H9 (cell line): ENCODE measurements at regions not wholly inside any gene's neighbourhood (a gene's known extent, or its start where the extent isn't known, plus 50 kb on each side); places are given as distances from the start of the nearest gene placed in this dataset.

ENCODE experiments used
- DNase-seq: peaks from one replicate; pipeline ENCODE4 v3.0.0-alpha.2; 2017
- H2AFZ ChIP-seq: one replicate; pipeline ENCODE4 v1.6.1; 2013; ENCODE audit warnings: mild to moderate bottlenecking, low read length, control low read depth, moderate library complexity
- H2AK5ac ChIP-seq: 2 replicates; pipeline ENCODE4 v1.6.1; 2013; ENCODE audit warnings: low read length, control low read depth, mixed read lengths; ENCODE audit not compliant: insufficient read length
- H2BK120ac ChIP-seq: one replicate; pipeline ENCODE4 v1.6.1; 2013; ENCODE audit warnings: low read depth, mild to moderate bottlenecking, low read length, control low read depth, inconsistent platforms; ENCODE audit not compliant: poor library complexity, severe bottlenecking
- H2BK12ac ChIP-seq: 2 replicates; pipeline ENCODE4 v1.6.1; 2013; ENCODE audit warnings: low read length, control low read depth, mixed read lengths, low read depth; ENCODE audit not compliant: insufficient read length
- H2BK15ac ChIP-seq: 2 replicates; pipeline ENCODE4 v1.6.1; 2013; ENCODE audit warnings: low read depth, low read length, control low read depth
- H2BK20ac ChIP-seq: one replicate; pipeline ENCODE4 v1.6.1; 2013; ENCODE audit warnings: low read depth, mild to moderate bottlenecking, low read length, control low read depth, inconsistent platforms; ENCODE audit not compliant: poor library complexity, severe bottlenecking
- H2BK5ac ChIP-seq: 2 replicates; pipeline ENCODE4 v1.6.1; 2013; ENCODE audit warnings: low read length, control low read depth, mixed read lengths; ENCODE audit not compliant: insufficient read length
- H3K14ac ChIP-seq: 2 replicates; pipeline ENCODE4 v1.6.1; 2013; ENCODE audit warnings: low read length, control low read depth; ENCODE audit not compliant: insufficient read depth
- H3K18ac ChIP-seq: 2 replicates; pipeline ENCODE4 v1.6.1; 2013; ENCODE audit warnings: low read depth, mild to moderate bottlenecking, mixed read lengths, low read length, control low read depth; ENCODE audit not compliant: insufficient read length
- H3K23ac ChIP-seq: 2 replicates; pipeline ENCODE4 v1.6.1; 2013; ENCODE audit warnings: low read length, control low read depth, mixed read lengths, low read depth; ENCODE audit not compliant: insufficient read length
- H3K23me2 ChIP-seq: 2 replicates; pipeline ENCODE4 v1.6.1; 2013; ENCODE audit warnings: low read depth, mild to moderate bottlenecking, mixed read lengths, low read length, control low read depth; ENCODE audit not compliant: insufficient read length, poor library complexity, severe bottlenecking
- H3K27ac ChIP-seq: 2 replicates; pipeline ENCODE4 v1.5.1; 2013; ENCODE audit warnings: low read length, control low read depth, mixed read lengths, low read depth; ENCODE audit not compliant: insufficient read length
- H3K27me3 ChIP-seq: 2 replicates; pipeline ENCODE4 v1.6.1; 2013; ENCODE audit warnings: low read length, control low read depth, inconsistent platforms; ENCODE audit not compliant: insufficient read depth
- H3K4ac ChIP-seq: 2 replicates; pipeline ENCODE4 v1.6.1; 2013; ENCODE audit warnings: low read depth, mild to moderate bottlenecking, control low read depth, inconsistent platforms, low read length, moderate library complexity
- H3K4me1 ChIP-seq: 2 replicates; pipeline ENCODE4 v1.6.1; 2013; ENCODE audit warnings: low read length, control low read depth, inconsistent platforms; ENCODE audit not compliant: insufficient read depth
- H3K4me2 ChIP-seq: 2 replicates; pipeline ENCODE4 v1.6.1; 2013; ENCODE audit warnings: low read length, control low read depth, mixed read lengths; ENCODE audit not compliant: insufficient read length, insufficient read depth
- H3K56ac ChIP-seq: 2 replicates; pipeline ENCODE4 v1.6.1; 2013; ENCODE audit warnings: low read depth, mild to moderate bottlenecking, mixed read lengths, low read length, control low read depth; ENCODE audit not compliant: insufficient read length
- H3K79me1 ChIP-seq: 2 replicates; pipeline ENCODE4 v1.6.1; 2013; ENCODE audit warnings: low read depth, mild to moderate bottlenecking, moderate library complexity, low read length, control low read depth, inconsistent platforms; ENCODE audit not compliant: insufficient read depth, poor library complexity, severe bottlenecking
- H3K79me2 ChIP-seq: 2 replicates; pipeline ENCODE4 v1.6.1; 2013; ENCODE audit warnings: low read length, control low read depth, inconsistent platforms; ENCODE audit not compliant: insufficient read depth
- H3K9ac ChIP-seq: 2 replicates; pipeline ENCODE4 v1.6.1; 2013; ENCODE audit warnings: low read length, control low read depth, mixed read lengths; ENCODE audit not compliant: insufficient read length; ENCODE audit errors: extremely low read depth
- H3K9me3 ChIP-seq: one replicate; pipeline ENCODE4 v1.6.1; 2013; ENCODE audit warnings: low read depth, low read length, inconsistent platforms; ENCODE audit not compliant: control insufficient read depth
- H3T11ph ChIP-seq: one replicate; pipeline ENCODE4 v1.6.1; 2013; ENCODE audit warnings: mild to moderate bottlenecking, low read length, control low read depth, inconsistent platforms
- H4K20me1 ChIP-seq: one replicate; pipeline ENCODE4 v1.6.1; 2013; ENCODE audit not compliant: control insufficient read depth, insufficient read length, insufficient read depth
- H4K5ac ChIP-seq: 2 replicates; pipeline ENCODE4 v1.6.1; 2013; ENCODE audit warnings: low read depth, mild to moderate bottlenecking, mixed read lengths, low read length, control low read depth; ENCODE audit not compliant: insufficient read length
- H4K8ac ChIP-seq: replicated peaks from 2 replicates; pipeline ENCODE4 v1.6.1; 2013; ENCODE audit warnings: low read length, control low read depth, mixed read lengths, low read depth; ENCODE audit not compliant: insufficient read length
- H4K91ac ChIP-seq: 2 replicates; pipeline ENCODE4 v1.6.1; 2013; ENCODE audit warnings: low read depth, mild to moderate bottlenecking, moderate library complexity, mixed read lengths, low read length, control low read depth; ENCODE audit not compliant: insufficient read length
- H3K27ac Mint-ChIP-seq, 3 experiments: 2 replicates in 2 of 3; 3 replicates in 1 of 3; pipeline ENCODE4 v1.8.0; 2020 to 2021; ENCODE audit warnings: mixed read lengths in 3 of 3, mild to moderate bottlenecking in 1 of 3, moderate library complexity in 1 of 3
- H3K27me3 Mint-ChIP-seq: 2 replicates; pipeline ENCODE4 v1.8.0; 2021; ENCODE audit warnings: low read depth, mild to moderate bottlenecking, moderate library complexity, mixed read lengths
- H3K36me3 Mint-ChIP-seq, 3 experiments: 2 replicates in 2 of 3; 3 replicates in 1 of 3; pipeline ENCODE4 v1.8.0; 2020 to 2021; ENCODE audit warnings: low read depth in 3 of 3, mixed read lengths in 3 of 3; ENCODE audit not compliant: insufficient read depth in 1 of 3
- H3K4me1 Mint-ChIP-seq, 2 experiments: 2 replicates each; pipeline ENCODE4 v1.8.0; 2020; ENCODE audit warnings: mixed read lengths in 2 of 2
- H3K4me3 Mint-ChIP-seq, 2 experiments: 2 replicates in 1 of 2; 3 replicates in 1 of 2; pipeline ENCODE4 v1.8.0; 2020 to 2021; ENCODE audit warnings: mild to moderate bottlenecking in 2 of 2, mixed read lengths in 2 of 2, moderate library complexity in 1 of 2
- H3K9me3 Mint-ChIP-seq, 2 experiments: 2 replicates in 1 of 2; 3 replicates in 1 of 2; pipeline ENCODE4 v1.8.0; 2020; ENCODE audit warnings: mild to moderate bottlenecking in 2 of 2, mixed read lengths in 2 of 2, moderate library complexity in 1 of 2
- whole genome bisulfite sequencing: extraction: QIAGEN DNeasy Blood & Tissue Kit; methylation state at CpG from one replicate; pipeline ENCODE4 v1.1.7; 2013; ENCODE audit warnings: missing lambda C conversion rate, low lambda C conversion rate, mixed read lengths; ENCODE audit not compliant: insufficient read length; ENCODE audit errors: extremely low coverage; 5-methylcytosine and 5-hydroxymethylcytosine counted together
- TF ChIP-seq, protein P1 (sequence below): fragments of 200-600 bp; sonication (generic); conservative IDR thresholded peaks from 3 replicates; pipeline ENCODE4 v1.8.0; 2021; ENCODE audit warnings: antibody characterized with exemption, mild to moderate bottlenecking

DNA sequence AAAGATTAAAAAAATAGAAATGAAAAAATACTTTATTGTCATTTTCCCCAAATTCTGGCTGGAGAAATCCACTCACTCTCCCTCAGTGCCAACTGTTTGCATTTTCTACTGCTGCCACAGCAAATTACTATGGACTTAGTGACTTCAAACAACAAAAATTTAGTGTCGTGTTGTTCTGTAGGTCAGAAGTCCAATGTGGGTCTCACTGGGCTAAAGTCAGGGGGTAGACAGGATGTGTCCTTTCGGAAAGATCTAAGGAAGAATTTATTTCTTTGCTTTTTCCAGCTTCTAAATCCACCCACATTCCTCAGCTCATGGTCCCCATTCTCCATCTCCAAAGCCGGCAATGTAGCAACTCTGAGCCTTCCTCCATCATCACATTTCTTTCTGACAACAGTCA lies 453.3 kb downstream of the KIF16B start:
- no CpG with 5 or more reads among the region's 3 CpGs for WGBS
- TF ChIP-seq, protein P1, sequence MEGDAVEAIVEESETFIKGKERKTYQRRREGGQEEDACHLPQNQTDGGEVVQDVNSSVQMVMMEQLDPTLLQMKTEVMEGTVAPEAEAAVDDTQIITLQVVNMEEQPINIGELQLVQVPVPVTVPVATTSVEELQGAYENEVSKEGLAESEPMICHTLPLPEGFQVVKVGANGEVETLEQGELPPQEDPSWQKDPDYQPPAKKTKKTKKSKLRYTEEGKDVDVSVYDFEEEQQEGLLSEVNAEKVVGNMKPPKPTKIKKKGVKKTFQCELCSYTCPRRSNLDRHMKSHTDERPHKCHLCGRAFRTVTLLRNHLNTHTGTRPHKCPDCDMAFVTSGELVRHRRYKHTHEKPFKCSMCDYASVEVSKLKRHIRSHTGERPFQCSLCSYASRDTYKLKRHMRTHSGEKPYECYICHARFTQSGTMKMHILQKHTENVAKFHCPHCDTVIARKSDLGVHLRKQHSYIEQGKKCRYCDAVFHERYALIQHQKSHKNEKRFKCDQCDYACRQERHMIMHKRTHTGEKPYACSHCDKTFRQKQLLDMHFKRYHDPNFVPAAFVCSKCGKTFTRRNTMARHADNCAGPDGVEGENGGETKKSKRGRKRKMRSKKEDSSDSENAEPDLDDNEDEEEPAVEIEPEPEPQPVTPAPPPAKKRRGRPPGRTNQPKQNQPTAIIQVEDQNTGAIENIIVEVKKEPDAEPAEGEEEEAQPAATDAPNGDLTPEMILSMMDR: no peak

More for the DNA sequence above, 453.3 kb downstream of the KIF16B start:
- Histone ChIP-seq H3K9me3 (no peaks in the 10 kb centered on the region), H2BK5ac (no peak overlapping the region), H2BK12ac (no peak overlapping the region), H3K9ac (no peak overlapping the region), H2BK20ac (no peak overlapping the region), H3K79me2 (no peaks in the 10 kb centered on the region), H2AK5ac (no peak overlapping the region), H3K27ac (no peak overlapping the region), H3K18ac (no peak overlapping the region), H3K23ac (no peak overlapping the region), H4K8ac (no peak overlapping the region), H3K4me2 (no peak overlapping the region), H3K23me2 (no peaks in the 10 kb centered on the region), H3K79me1 (no peaks in the 10 kb centered on the region), H3K14ac (no peak overlapping the region), H4K20me1 (no peaks in the 10 kb centered on the region), H4K5ac (no peak overlapping the region), H2BK15ac (no peak overlapping the region), H3K56ac (no peak overlapping the region), H3K4me1 (no peaks in the 10 kb centered on the region), H3T11ph (no peak overlapping the region), H2BK120ac (no peak overlapping the region), H3K27me3 (no peaks in the 10 kb centered on the region), H3K4ac (no peak overlapping the region), H4K91ac (no peak overlapping the region), H2AFZ (no peak overlapping the region)
- Mint-ChIP-seq H3K27me3 (no peaks in the 10 kb centered on the region; the same call in none of the 2 replicates), H3K36me3 (no peaks in the 10 kb centered on the region), H3K9me3 (peaks cover 0 to 2% of the 10 kb centered on the region in 2 experiments; a peak in 2 of 5 replicates), H3K27ac (no peak overlapping the region), H3K4me3 (no peak overlapping the region), H3K4me1 (no peaks in the 10 kb centered on the region)
- DNase-seq: no peak
